ENCODE measurements at regions not wholly inside any gene's neighbourhood (a gene's known extent, or its start where the extent isn't known, plus 50 kb on each side); places are given as distances from the start of the nearest gene placed in this dataset.

DNA sequence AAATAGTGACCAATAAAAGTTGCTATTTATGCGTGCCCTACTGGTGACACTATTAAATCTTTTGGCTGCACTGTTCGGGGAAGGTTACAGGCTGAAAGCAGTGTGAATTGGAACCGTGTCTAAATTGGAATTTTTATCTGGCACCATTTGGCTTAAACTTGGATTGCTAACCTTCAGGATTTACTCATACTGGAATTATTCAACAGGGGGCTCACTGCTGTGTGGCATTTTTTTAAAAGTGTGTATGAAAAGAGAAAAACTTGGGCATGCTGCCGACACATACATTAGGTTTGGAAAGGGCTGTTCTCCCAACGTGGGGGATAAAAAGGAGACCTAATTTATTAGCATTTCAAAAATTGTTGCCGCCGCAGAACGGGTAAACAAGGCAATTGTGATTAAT is 537.9 kb upstream of the MGMT start:
- DNase-seq (ENCODE audit: low read depth in 2 of 2), result no peak

- DNase-seq (ENCODE audit: low read depth in 2 of 2), result no peak
Observed at GRCh38 chr10:128929767-128930166, 537.3 kb upstream of the MGMT start.

- no peak for DNase-seq (ENCODE audit: low read depth in 2 of 2)
Observed at GRCh38 chr10:128930515-128930914, 536.5 kb upstream of the MGMT start.

DNA sequence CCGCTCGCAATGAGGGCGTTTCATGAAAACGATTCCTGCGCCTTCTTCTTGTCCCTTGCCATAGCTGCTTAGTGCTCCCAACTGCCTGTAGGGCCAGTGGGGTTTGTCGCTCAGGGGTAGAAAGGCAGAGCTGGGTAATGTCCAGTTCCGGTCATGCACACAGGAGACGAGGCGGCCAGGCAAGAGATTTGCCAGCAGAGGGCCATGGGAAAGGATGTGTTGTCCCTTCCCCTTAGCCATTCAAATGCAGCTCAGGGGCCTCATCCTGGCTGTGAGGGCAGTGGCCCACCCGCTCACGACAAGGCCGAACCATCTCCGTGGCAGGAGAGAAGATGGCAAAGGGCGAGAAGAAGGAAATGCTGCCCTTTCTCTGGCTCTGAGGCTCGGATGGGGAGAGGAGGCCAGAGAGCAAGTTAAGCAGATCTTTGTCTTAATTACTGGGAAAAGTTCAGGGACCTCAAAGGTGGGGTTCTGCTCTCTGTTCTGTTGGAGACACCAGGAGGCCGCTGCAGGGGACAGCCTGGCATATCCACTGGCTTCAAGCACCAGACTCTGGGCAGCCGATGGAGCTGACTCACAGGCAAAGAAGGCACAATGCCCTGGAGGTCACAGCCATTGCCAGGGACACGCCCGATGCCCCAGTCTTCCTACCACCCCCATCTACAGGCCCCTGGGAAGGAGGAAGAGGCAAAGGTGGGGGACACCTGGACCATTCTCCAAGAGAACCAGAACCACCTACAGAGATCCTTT is 534.8 kb upstream of the MGMT start:
- DNase-seq (ENCODE audit: low read depth in 2 of 2), result no peak

GRCh38 chr10:128934492-128934891 is 532.5 kb upstream of the MGMT start:
- DNase-seq (ENCODE audit: low read depth in 2 of 2), result no peak

- no peak for DNase-seq (ENCODE audit: low read depth in 2 of 2)
Observed at GRCh38 chr10:128936392-128936791, 530.6 kb upstream of the MGMT start.

- no peak for DNase-seq (ENCODE audit: low read depth in 2 of 2)
Observed at GRCh38 chr10:128938558-128938957, 528.5 kb upstream of the MGMT start.

DNA sequence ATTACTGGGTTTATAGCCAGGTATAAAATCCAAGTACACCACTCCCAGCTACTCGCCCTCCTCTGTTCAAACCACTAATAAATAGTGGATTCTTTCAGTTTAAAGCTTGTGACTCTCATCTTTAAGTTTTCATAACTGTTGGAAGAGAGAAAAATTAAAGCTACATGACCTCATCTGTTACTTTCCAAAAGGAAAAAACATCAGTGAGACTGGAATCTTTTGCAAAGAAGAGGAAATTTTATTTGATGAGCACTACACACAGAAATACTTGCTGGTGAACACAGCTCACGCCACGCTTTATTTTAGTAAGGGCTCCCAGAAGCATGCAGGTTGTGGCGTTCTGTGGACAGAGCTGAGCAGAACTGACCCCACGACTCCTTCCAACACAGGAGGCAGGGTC is 527.0 kb upstream of the MGMT start:
- DNase-seq (ENCODE audit: low read depth in 2 of 2), result no peak

DNA sequence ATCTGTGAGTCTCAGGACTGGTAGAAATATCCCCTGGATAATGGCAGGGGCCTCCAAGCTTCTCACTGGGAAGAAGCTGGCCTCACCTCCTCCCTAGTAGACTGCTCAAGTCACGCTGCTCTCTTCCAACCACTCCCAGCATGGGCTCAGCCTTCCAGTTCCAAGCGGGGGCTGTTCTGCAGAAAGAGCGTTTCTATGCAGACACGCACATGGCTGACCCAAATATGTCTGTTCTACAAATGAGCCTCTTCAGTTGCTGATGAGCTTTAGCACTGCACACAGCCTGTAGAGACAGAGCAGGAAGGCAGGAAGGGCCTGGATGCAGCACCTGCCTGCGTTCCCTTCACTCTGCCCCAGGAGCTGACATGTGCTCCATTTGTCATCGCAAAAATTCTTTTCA is 523.9 kb upstream of the MGMT start:
- no peak for DNase-seq (ENCODE audit: low read depth in 2 of 2)

DNA sequence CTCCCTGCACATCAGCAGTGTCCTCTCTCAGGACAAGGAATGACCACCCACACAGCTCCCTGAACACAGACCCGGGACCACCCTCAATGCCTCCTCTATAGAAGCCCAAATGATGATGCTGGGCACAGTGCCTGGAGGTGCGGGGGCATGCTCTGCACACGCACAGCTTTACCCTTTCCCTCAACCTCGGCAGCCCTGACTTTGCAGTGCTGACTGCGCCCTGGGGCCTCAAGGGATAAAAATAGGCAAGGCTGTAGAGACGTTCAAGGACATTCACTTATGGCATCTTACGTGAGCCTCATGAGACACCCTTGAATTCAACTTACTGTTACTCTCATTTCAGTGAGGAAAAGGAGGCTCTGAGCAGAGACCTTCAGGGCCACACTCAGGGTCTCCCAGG is 521.6 kb upstream of the MGMT start:
- no peak for DNase-seq (ENCODE audit: low read depth in 2 of 2)

- no peak for DNase-seq (ENCODE audit: low read depth in 2 of 2)
Observed at GRCh38 chr10:128950159-128950915, 516.7 kb upstream of the MGMT start.

GRCh38 chr10:128950916-128951275 is 516.1 kb upstream of the MGMT start:
- DNase-seq (ENCODE audit: low read depth in 2 of 2), result no peak

GRCh38 chr10:128952856-128953255 is 514.2 kb upstream of the MGMT start:
- DNase-seq (ENCODE audit: low read depth in 2 of 2), result no peak

DNA sequence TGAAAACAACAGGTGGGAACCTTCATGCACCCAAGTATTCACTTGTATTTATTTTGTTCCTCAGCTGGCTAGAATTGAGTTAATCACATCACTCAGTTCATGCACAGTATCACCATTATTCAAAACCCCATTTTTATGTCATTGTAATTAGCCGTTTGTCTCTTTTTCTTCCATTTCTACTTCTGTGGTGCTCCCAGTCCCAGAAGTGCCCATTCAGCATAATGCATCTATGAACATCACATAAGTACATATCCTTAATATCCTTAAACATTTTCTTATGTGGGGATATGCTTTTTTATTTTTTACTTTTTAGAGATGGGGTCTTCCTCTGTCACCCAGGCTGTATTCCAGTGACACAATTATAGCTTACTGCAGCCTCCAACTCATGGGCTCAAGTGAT is 510.9 kb upstream of the MGMT start:
- DNase-seq (ENCODE audit: low read depth in 2 of 2), result no peak

GRCh38 chr10:128957221-128957620 is 509.8 kb upstream of the MGMT start:
- no peak for DNase-seq (ENCODE audit: low read depth in 2 of 2)

GRCh38 chr10:128958834-128959690 is 508.0 kb upstream of the MGMT start:
- DNase-seq (ENCODE audit: low read depth in 2 of 2), result no peak

- DNase-seq (ENCODE audit: low read depth in 2 of 2), result no peak
Observed at GRCh38 chr10:128959746-128960145, 507.3 kb upstream of the MGMT start.

DNA sequence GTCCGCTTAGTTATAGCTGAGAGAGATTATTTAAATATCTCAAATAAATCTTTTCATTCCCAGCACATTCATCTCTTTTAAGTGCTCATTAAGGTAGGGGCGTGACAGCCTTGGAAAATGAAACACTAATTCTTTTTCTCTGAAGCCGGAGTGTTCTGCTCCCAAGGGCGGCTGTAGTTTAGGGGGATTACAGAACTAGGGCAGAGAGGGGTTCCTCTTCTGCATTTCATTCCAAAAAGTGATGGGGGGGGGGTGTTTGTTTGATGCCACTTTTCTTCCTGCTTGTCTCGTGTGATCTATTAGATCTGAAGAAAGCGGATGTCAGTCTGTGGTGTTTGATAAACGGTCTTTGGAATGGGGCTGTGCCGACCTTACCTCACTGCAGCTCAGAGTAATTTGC is 506.5 kb upstream of the MGMT start:
- DNase-seq (ENCODE audit: low read depth in 2 of 2), result no peak

DNA sequence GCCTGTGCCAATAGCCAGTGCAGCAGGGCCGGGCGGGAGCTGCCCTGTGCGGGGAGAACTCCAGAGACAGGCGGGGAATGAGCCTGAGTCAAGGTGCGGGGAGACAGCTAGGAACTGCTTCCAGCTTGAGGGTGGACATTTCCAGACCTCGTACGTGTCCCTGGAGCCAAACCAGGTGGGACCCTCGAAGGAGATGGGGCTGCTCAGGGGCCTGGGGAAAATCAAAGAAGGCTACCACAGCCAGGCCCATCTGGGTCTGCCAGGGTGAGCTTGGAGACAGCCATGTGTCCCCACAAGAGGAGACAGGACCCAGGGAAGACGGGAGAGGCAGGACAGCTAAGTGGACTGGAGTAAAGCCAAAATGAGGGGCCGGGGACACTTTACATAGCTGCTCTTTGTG is 504.9 kb upstream of the MGMT start:
- DNase-seq (ENCODE audit: low read depth in 2 of 2), result no peak

GRCh38 chr10:128963211-128964099 is 503.6 kb upstream of the MGMT start:
- DNase-seq (ENCODE audit: low read depth in 2 of 2), result no peak

- DNase-seq (ENCODE audit: low read depth in 2 of 2), result no peak
Observed at GRCh38 chr10:128964100-128964403, 503.0 kb upstream of the MGMT start.
